HEK293 (cell line): ENCODE measurements at regions not wholly inside any gene's neighbourhood (a gene's known extent, or its start where the extent isn't known, plus 50 kb on each side); places are given as distances from the start of the nearest gene placed in this dataset.

Source experiments
- CTCF ChIA-PET: fragments of 350-600 bp; formaldehyde crosslinking; extraction: SDS; loops from one replicate; lab custom pipeline; 2021; ENCODE audit warnings: antibody characterized with exemption; lab: Yijun Ruan, JAX
- POLR2A ChIA-PET: fragments of 300-600 bp; formaldehyde crosslinking; extraction: SDS; loops from one replicate; lab custom pipeline; 2020; ENCODE audit warnings: antibody characterized with exemption, inconsistent platforms; lab: Yijun Ruan, JAX
- H3K27ac ChIP-seq: fragments of 200-500 bp; sonication (Bioruptor generic); 2 replicates; pipeline ENCODE4 v1.5.1; 2014; ENCODE audit warnings: low read depth, low read length, control low read depth, inconsistent platforms; ENCODE audit errors: extremely low read depth
- H3K36me3 ChIP-seq, 2 experiments: fragments of 200-500 bp in 1 of 2; sonication (Bioruptor generic) in 1 of 2; 1 replicate in 1 of 2; 2 replicates in 1 of 2; pipeline ENCODE4 v1.5.1; 2014 to 2017; ENCODE audit warnings: inconsistent platforms in 2 of 2, low read length in 2 of 2; ENCODE audit not compliant: control insufficient read depth in 2 of 2, insufficient read depth in 1 of 2
- H3K4me1 ChIP-seq: fragments of 200-500 bp; sonication (Bioruptor generic); 2 replicates; pipeline ENCODE4 v1.5.1; 2014; ENCODE audit warnings: mild to moderate bottlenecking, low read length, inconsistent platforms; ENCODE audit not compliant: control insufficient read depth, insufficient read depth
- H3K4me3 ChIP-seq: 2 replicates; pipeline ENCODE4 v1.5.1; 2011; ENCODE audit warnings: low read depth, mild to moderate bottlenecking, control low read depth, low read length, moderate library complexity
- H3K9me3 ChIP-seq: fragments of 200-500 bp; sonication (Bioruptor generic); 2 replicates; pipeline ENCODE4 v1.5.1; 2014; ENCODE audit warnings: low read depth, low read length, inconsistent platforms; ENCODE audit not compliant: control insufficient read depth, insufficient read depth
- BCL11A ChIP-seq: fragments of 450-650 bp; formaldehyde crosslinking; IDR thresholded peaks from 2 replicates; pipeline ENCODE4 v1.5.1; 2016; ENCODE audit warnings: low read depth, missing biosample characterization, missing genetic modification characterization
- BCL11B ChIP-seq: fragments of 450-650 bp; formaldehyde crosslinking; IDR thresholded peaks from 2 replicates; pipeline ENCODE4 v1.5.1; 2016; ENCODE audit warnings: low read depth, missing biosample characterization, missing genetic modification characterization
- FEZF1 ChIP-seq: fragments of 450-650 bp; formaldehyde crosslinking; IDR thresholded peaks from 2 replicates; pipeline ENCODE4 v1.5.1; 2016; ENCODE audit warnings: missing biosample characterization, missing genetic modification characterization
- GFI1B ChIP-seq: fragments of 450-650 bp; formaldehyde crosslinking; IDR thresholded peaks from 2 replicates; pipeline ENCODE4 v1.5.1; 2016; ENCODE audit warnings: missing biosample characterization, missing genetic modification characterization
- KLF17 ChIP-seq: fragments of 450-650 bp; formaldehyde crosslinking; IDR thresholded peaks from 2 replicates; pipeline ENCODE4 v1.5.1; 2016; ENCODE audit warnings: missing biosample characterization, missing genetic modification characterization
- KLF9 ChIP-seq: fragments of 450-650 bp; formaldehyde crosslinking; IDR thresholded peaks from 2 replicates; pipeline ENCODE4 v1.5.1; 2016; ENCODE audit warnings: missing biosample characterization, missing genetic modification characterization, low read depth
- MZF1 ChIP-seq: fragments of 450-650 bp; formaldehyde crosslinking; IDR thresholded peaks from 2 replicates; pipeline ENCODE4 v1.5.1; 2017; ENCODE audit warnings: missing biosample characterization, missing genetic modification characterization, borderline replicate concordance
- ZBTB49 ChIP-seq: fragments of 450-650 bp; formaldehyde crosslinking; IDR thresholded peaks from 2 replicates; pipeline ENCODE4 v1.5.1; 2016; ENCODE audit warnings: missing biosample characterization, missing genetic modification characterization, low read depth
- ZBTB6 ChIP-seq: fragments of 450-650 bp; formaldehyde crosslinking; IDR thresholded peaks from 2 replicates; pipeline ENCODE4 v1.5.1; 2017; ENCODE audit warnings: missing biosample characterization, missing genetic modification characterization
- ZNF114 ChIP-seq: fragments of 450-650 bp; formaldehyde crosslinking; IDR thresholded peaks from 2 replicates; pipeline ENCODE4 v1.5.0; 2017; ENCODE audit warnings: missing biosample characterization, missing genetic modification characterization
- ZNF146 ChIP-seq: fragments of 450-650 bp; formaldehyde crosslinking; IDR thresholded peaks from 2 replicates; pipeline ENCODE4 v1.5.1; 2016; ENCODE audit warnings: missing biosample characterization, missing genetic modification characterization
- ZNF18 ChIP-seq: fragments of 450-650 bp; formaldehyde crosslinking; IDR thresholded peaks from 2 replicates; pipeline ENCODE4 v1.5.1; 2016; ENCODE audit warnings: missing biosample characterization, missing genetic modification characterization
- ZNF335 ChIP-seq: fragments of 450-650 bp; formaldehyde crosslinking; conservative IDR thresholded peaks from 2 replicates; pipeline ENCODE4 v1.5.1; 2016; ENCODE audit warnings: missing biosample characterization, missing genetic modification characterization
- ZNF350 ChIP-seq: fragments of 450-650 bp; formaldehyde crosslinking; IDR thresholded peaks from 2 replicates; pipeline ENCODE4 v1.5.0; 2017; ENCODE audit warnings: missing biosample characterization, mild to moderate bottlenecking, missing genetic modification characterization
- ZNF362 ChIP-seq: fragments of 450-650 bp; formaldehyde crosslinking; IDR thresholded peaks from 2 replicates; pipeline ENCODE4 v1.5.1; 2016; ENCODE audit warnings: missing biosample characterization, missing genetic modification characterization
- ZNF391 ChIP-seq: fragments of 450-650 bp; formaldehyde crosslinking; IDR thresholded peaks from 2 replicates; pipeline ENCODE4 v1.5.1; 2016; ENCODE audit warnings: low read depth, missing biosample characterization, missing genetic modification characterization, borderline replicate concordance
- ZSCAN4 ChIP-seq: fragments of 450-650 bp; formaldehyde crosslinking; IDR thresholded peaks from 2 replicates; pipeline ENCODE4 v1.5.1; 2017; ENCODE audit warnings: missing biosample characterization, missing genetic modification characterization

GRCh38 chr15:91679447-91679846 is 174.1 kb upstream of the SLCO3A1 start:
- CTCF ChIA-PET, result interaction anchor here (1.6 to 1.8 kb wide), 2 partner anchors 9 to 27 kb away, joined by 4 to 6 read pairs; no protein-coding TSS in a partner anchor
- Histone ChIP-seq H3K27ac (no peak overlapping the region), H3K36me3 (no peaks in the 10 kb centered on the region), H3K9me3 (peaks cover 3% of the 10 kb centered on the region), H3K4me1 (no peaks in the 10 kb centered on the region), H3K4me3 (no peak overlapping the region)
- POLR2A ChIA-PET, result no interaction called here
- no peak for TF ChIP-seq ZNF362 (tag by site-specific recombination)
- no peak for TF ChIP-seq ZNF350 (tag by site-specific recombination)
- no peak for TF ChIP-seq KLF9 (tag by site-specific recombination)
- no peak for TF ChIP-seq BCL11B (tag by site-specific recombination)
- no peak for TF ChIP-seq ZNF146 (tag by site-specific recombination)
- no peak for TF ChIP-seq ZNF391 (tag by site-specific recombination)
- no peak for TF ChIP-seq KLF17 (tag by site-specific recombination)
- TF ChIP-seq ZBTB49 (tag by site-specific recombination), result no peak
- TF ChIP-seq ZNF335 (tag by site-specific recombination), result no peak
- no peak for TF ChIP-seq ZNF114 (tag by site-specific recombination)
- no peak for TF ChIP-seq ZSCAN4 (tag by site-specific recombination)
- no peak for TF ChIP-seq ZBTB6 (tag by site-specific recombination)
- no peak for TF ChIP-seq BCL11A (tag by site-specific recombination)

- TF ChIP-seq MZF1 (tag by site-specific recombination) (no peak), FEZF1 (tag by site-specific recombination) (no peak), GFI1B (tag by site-specific recombination) (no peak), ZNF18 (tag by site-specific recombination) (no peak)
These were observed 168.1 kb upstream of the SLCO3A1 start for GRCh38 chr15:91685436-91685835.

More at GRCh38 chr15:91685436-91685835, 168.1 kb upstream of the SLCO3A1 start:
- ChIA-PET POLR2A (no interaction called here), CTCF (no interaction called here)
- Histone ChIP-seq H3K27ac (no peak overlapping the region), H3K4me1 (no peaks in the 10 kb centered on the region), H3K36me3 (no peaks in the 10 kb centered on the region), H3K4me3 (no peak overlapping the region), H3K9me3 (no peaks in the 10 kb centered on the region)
